Vagina (tissue), 2 donors: ENCODE measurements at regions not wholly inside any gene's neighbourhood (a gene's known extent, or its start where the extent isn't known, plus 50 kb on each side); places are given as distances from the start of the nearest gene placed in this dataset.

ENCODE experiments used
- CTCF ChIP-seq, 3 experiments: fragments of 450-650 bp in 2 of 3; fragments of 200-600 bp in 1 of 3; sonication (generic) in 1 of 3; IDR thresholded peaks; one replicate each; pipeline ENCODE4 v1.5.1; 2017 to 2019; ENCODE audit warnings: antibody characterized with exemption in 3 of 3, mild to moderate bottlenecking in 2 of 3, moderate library complexity in 2 of 3
- POLR2A ChIP-seq, 2 donors: fragments of 450-650 bp; IDR thresholded peaks; one replicate each; pipeline ENCODE4 v1.6.1; 2017; ENCODE audit warnings: antibody characterized with exemption in 2 of 2, mild to moderate bottlenecking in 2 of 2, moderate library complexity in 2 of 2

- TF ChIP-seq CTCF (IDR thresholded peaks at IDR 0.05) (no peak), POLR2A (IDR thresholded peaks at IDR 0.05) (no peak)
These were observed 69.2 kb upstream of the PIK3C2G start for GRCh38 chr12:18192119-18192518.
